ENCODE measurements at regions not wholly inside any gene's neighbourhood (a gene's known extent, or its start where the extent isn't known, plus 50 kb on each side); places are given as distances from the start of the nearest gene placed in this dataset.
"Not testable (repeated sequence)": the region's sequence is repeated elsewhere in the genome, so short reads cannot be mapped to it uniquely, and the experiment has no call there.

- no peak for DNase-seq
Measured at GRCh38 chr6:158920311-158920905, 79.6 kb downstream of the RSPH3 start.

- no peak for DNase-seq
Measured at GRCh38 chr6:158919865-158920264, 80.1 kb downstream of the RSPH3 start.

GRCh38 chr6:158916617-158917016, 83.4 kb downstream of the RSPH3 start:
- no peak for DNase-seq

GRCh38 chr6:158914923-158915322, 85.1 kb downstream of the RSPH3 start:
- no peak for DNase-seq

- DNase-seq: no peak
Measured at GRCh38 chr6:158913580-158913979, 86.4 kb downstream of the RSPH3 start.

GRCh38 chr6:158912655-158913054, 87.3 kb downstream of the RSPH3 start:
- DNase-seq: no peak

GRCh38 chr6:158911746-158912480, 88.1 kb downstream of the RSPH3 start:
- no peak for DNase-seq

GRCh38 chr6:158910484-158911440, 89.2 kb downstream of the RSPH3 start:
- DNase-seq: no peak

- DNase-seq: no peak
Measured at GRCh38 chr6:158909938-158910337, 90.1 kb downstream of the RSPH3 start.

GRCh38 chr6:158908606-158909005, 89.4 kb upstream of the EZR start:
- DNase-seq: no peak

GRCh38 chr6:158907931-158908330, 88.8 kb upstream of the EZR start:
- DNase-seq: no peak

GRCh38 chr6:158906926-158907325, 87.8 kb upstream of the EZR start:
- no peak for DNase-seq

GRCh38 chr6:158905277-158905676, 86.1 kb upstream of the EZR start:
- no peak for DNase-seq

- no peak for DNase-seq
Measured at GRCh38 chr6:158903801-158904200, 84.6 kb upstream of the EZR start.

GRCh38 chr6:158900663-158901312, 81.6 kb upstream of the EZR start:
- DNase-seq: no peak

- no peak for DNase-seq
Measured at GRCh38 chr6:158897236-158897635, 78.1 kb upstream of the EZR start.

GRCh38 chr6:158895661-158896060, 76.5 kb upstream of the EZR start:
- no peak for DNase-seq

- no peak for DNase-seq
Measured at GRCh38 chr6:158894193-158894592, 75.0 kb upstream of the EZR start.

GRCh38 chr6:158892266-158892665, 73.1 kb upstream of the EZR start:
- DNase-seq: no peak

- not testable (repeated sequence) for DNase-seq
Measured at GRCh38 chr6:158891560-158891959, 72.4 kb upstream of the EZR start.

GRCh38 chr6:158888171-158888570, 69.0 kb upstream of the EZR start:
- not testable (repeated sequence) for DNase-seq

GRCh38 chr6:158886346-158886977, 67.3 kb upstream of the EZR start:
- DNase-seq: not testable (repeated sequence)

- not testable (repeated sequence) for DNase-seq
Measured at GRCh38 chr6:158881884-158882283, 62.7 kb upstream of the EZR start.
